Raji (cell line): ENCODE measurements at regions not wholly inside any gene's neighbourhood (a gene's known extent, or its start where the extent isn't known, plus 50 kb on each side); places are given as distances from the start of the nearest gene placed in this dataset.

Source experiments
- POLR2A ChIP-seq: IDR thresholded peaks from 2 replicates; pipeline ENCODE4 v1.6.1; 2011; ENCODE audit warnings: low read depth, low read length, control low read depth; ENCODE audit not compliant: insufficient read depth

DNA sequence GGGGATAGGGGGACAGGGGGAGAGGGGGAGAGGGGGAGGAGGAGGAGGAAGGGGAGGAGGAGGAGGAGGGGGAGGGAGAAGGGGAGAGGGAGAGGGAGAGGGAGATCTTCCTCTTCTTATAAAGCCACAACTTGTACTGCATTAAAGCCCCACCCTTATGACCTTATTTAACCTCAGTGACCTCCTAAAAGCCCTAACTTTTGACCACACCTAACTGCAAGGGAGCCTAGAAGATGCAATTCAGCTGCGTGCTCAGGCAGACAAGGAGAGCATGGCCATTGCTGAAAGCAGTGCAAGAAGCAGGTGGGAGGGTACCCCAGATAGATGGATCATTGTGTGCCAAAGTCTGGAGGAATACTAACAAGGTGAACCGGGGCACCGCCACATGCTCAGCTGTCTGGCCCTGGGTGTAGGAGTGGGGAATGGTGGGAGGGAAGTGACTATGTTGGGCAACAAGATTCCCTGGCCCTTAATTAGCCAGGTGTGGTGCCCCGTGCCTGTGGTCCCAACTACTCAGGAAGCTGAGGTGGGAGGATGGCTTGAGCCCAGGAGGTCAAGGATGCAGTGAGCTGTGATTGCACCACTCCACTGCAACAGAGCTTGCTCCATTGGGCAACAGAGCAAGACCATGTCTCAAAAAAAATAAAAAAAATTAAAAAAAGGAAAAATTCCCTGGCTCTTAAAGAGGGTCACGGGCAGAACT, 125.4 kb upstream of the BOD1 start:
- no peak for TF ChIP-seq POLR2A

DNA sequence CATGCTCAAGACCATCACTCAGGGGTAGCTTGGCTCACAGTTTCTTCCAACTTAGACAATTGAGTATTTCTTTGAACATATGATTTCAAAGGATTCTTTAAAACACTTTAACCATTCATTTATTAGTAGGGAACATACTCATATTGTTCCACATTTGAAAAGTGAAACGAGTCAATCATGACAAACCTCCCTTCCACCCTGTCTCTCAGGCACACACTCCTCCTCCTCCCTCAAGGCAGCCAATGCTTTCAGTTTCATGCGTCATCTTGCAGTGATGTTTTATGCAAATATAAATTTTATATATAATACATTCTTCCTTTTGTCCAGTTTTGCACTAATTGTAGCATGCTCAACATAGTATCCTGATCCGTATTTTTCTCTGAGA, 126.0 kb upstream of the BOD1 start:
- TF ChIP-seq POLR2A = no peak

GRCh38 chr5:173743641-173744343, 127.3 kb upstream of the BOD1 start:
- TF ChIP-seq POLR2A = no peak

DNA sequence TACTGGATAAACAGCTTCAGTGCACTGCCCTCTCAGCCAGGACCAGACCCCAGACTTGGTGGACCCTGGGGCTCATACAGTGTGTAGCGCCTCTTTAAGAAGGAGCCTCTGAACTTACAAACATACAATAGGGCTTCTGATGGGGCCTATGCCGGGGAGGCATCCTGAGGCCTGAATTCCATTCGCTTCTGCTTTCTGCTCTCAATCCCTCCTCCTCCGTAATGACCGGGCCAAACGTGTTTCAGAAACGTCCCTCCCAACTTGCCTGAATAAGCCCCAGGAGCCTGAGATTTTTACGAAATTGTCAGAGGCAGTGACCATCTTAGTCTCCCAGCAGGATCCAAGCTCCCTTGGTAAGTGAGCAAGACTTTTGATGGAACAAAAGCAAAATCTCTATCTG, 128.1 kb upstream of the BOD1 start:
- no peak for TF ChIP-seq POLR2A

DNA sequence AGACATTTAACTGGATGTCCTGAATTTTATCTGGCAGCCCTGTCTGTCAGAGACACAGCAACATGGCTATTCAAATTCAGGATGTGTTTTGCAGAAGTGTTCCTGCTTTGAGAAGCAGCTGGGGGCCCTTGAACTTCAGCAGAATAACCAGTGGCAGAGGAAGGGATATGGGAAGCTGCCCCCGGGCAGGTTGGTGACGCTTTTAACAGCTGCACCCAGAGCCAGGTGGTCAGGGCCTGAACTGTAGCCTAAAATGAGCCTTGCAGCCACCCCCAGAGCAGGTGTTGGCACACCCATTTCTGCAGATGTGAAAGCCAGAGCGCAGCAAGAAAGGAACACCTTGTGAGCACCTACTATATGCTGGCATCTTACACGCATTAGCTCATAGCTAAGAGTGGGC, 128.7 kb upstream of the BOD1 start:
- no peak for TF ChIP-seq POLR2A

DNA sequence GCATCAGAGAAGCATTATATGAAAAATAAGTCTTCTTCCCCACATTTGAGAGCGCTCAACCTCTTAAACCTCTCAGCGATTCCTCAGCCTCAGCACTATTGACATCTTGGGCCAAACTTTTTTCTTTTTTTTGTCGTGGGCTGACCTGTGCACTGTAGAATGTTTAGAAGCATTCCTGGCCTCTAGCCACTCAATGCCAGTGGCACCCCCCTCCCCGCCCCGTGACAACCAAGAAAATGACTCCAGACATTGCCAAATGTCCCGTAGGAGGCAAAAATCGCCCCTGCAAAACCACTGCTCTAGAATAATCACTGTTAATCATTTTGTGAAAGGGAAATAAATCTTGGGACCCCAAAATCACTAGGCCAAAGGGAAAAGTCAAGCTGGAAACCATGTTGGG, 129.1 kb upstream of the BOD1 start:
- TF ChIP-seq POLR2A = no peak

DNA sequence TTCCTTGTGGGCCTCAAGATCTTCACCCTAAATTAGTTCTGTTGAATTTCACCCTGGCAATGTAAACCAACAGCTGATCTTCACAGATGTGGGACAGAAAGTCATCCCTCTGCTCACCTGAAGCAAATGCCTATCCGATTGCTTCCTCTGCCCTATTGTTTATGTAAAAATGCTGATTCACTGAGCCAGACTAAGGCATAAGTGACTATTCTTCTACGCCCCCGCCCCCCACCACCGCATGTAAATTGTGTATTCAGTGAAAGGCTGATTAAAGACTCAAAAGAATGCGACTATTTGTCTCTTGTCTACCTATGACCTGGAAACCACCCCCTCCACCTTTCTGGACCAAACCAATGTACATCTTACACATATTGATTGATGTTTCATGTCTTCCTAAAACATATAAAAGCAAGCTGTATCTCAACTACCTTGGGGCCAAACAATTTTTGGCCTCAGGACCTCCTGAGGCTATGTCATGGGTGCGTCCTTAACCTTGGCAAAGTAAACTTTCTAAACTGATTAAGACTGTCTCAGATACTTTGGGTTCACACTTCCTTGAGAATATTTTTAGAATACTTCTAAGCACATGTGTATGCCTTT, 129.7 kb upstream of the BOD1 start:
- no peak for TF ChIP-seq POLR2A

- TF ChIP-seq POLR2A = no peak
Measured at GRCh38 chr5:173747876-173748275, 131.4 kb upstream of the BOD1 start.

GRCh38 chr5:173750538-173751265, 134.3 kb upstream of the BOD1 start:
- no peak for TF ChIP-seq POLR2A

- no peak for TF ChIP-seq POLR2A
Measured at GRCh38 chr5:173751266-173751600, 134.8 kb upstream of the BOD1 start.

- no peak for TF ChIP-seq POLR2A
Measured at GRCh38 chr5:173752653-173753052, 135.5 kb upstream of the CPEB4 start.

GRCh38 chr5:173753307-173754168, 134.6 kb upstream of the CPEB4 start:
- no peak for TF ChIP-seq POLR2A

DNA sequence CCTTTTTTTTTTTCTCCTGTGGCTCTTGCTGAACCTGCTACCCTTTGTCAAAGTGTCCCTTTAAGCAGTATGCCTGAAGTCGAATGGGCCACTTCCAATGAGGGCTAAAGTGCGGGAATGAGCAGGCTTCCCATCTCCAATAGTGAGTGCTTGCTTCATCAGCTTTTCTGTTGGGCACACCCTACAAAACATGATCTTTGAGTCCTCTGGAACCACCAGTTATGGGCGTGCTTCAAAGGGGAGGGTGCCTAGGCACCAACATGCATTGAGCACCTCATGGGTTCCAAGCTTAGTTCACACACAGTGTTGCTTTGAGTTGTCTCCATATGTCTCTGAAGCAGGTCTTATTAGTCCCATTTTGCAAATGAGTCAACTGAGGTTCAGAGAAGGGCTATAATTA, 132.8 kb upstream of the CPEB4 start:
- no peak for TF ChIP-seq POLR2A

GRCh38 chr5:173757403-173758209, 130.5 kb upstream of the CPEB4 start:
- no peak for TF ChIP-seq POLR2A

DNA sequence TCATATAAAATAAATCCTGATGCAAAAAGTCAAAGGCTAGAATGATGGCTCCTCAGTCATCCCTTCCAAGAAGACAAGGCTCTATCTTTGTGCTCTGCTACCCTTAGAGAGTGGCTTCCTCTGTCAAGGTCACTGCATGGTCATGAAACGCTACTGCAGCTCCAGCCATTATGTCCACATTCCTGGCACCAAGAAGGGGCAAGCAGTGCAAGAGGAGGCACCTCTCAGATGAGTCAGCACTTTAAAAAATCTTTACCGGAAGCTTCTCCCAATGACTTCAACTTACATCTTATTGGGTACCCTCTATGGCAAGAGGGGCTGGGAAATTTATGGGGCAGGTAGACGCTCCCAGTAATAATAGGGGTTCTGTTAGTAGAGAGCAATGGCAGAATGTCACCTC, 129.5 kb upstream of the CPEB4 start:
- no peak for TF ChIP-seq POLR2A

- no peak for TF ChIP-seq POLR2A
Measured at GRCh38 chr5:173759691-173760090, 128.5 kb upstream of the CPEB4 start.
